ENCODE measurements at regions not wholly inside any gene's neighbourhood (a gene's known extent, or its start where the extent isn't known, plus 50 kb on each side); places are given as distances from the start of the nearest gene placed in this dataset.

GRCh38 chr11:45400591-45400990, 114.5 kb upstream of the SYT13 start:
- TF ChIP-seq CTCF (conservative IDR thresholded peaks at IDR 0.05): no peak
- TF ChIP-seq EZH2 (IDR thresholded peaks at IDR 0.05; ENCODE audit: low read depth): no peak

Data from PC-9 (cell line).